ENCODE measurements at regions not wholly inside any gene's neighbourhood (a gene's known extent, or its start where the extent isn't known, plus 50 kb on each side); places are given as distances from the start of the nearest gene placed in this dataset.
A peak's percentile ranks its signal among the peaks of the same experiment; 100 is the strongest.
"Not testable (repeated sequence)": the region's sequence is repeated elsewhere in the genome, so short reads cannot be mapped to it uniquely, and the experiment has no call there.

GRCh38 chr1:53395671-53396215 is 63.5 kb upstream of the DMRTB1 start:
- DNase-seq (ENCODE audit: extremely low spot score, unreplicated experiment) = no peak
- Mint-ChIP-seq H3K4me3 (no peak overlapping the region), H3K27ac (peak overlapping the region; percentile 5), H3K9me3 (no peaks in the 10 kb centered on the region), H3K4me1 (ENCODE audit: unreplicated experiment) (peaks cover 34% of the 10 kb centered on the region), H3K36me3 (no peaks in the 10 kb centered on the region), H3K27me3 (peaks cover 13% of the 10 kb centered on the region)
- no peak for TF ChIP-seq CTCF (conservative IDR thresholded peaks at IDR 0.05)

DNA sequence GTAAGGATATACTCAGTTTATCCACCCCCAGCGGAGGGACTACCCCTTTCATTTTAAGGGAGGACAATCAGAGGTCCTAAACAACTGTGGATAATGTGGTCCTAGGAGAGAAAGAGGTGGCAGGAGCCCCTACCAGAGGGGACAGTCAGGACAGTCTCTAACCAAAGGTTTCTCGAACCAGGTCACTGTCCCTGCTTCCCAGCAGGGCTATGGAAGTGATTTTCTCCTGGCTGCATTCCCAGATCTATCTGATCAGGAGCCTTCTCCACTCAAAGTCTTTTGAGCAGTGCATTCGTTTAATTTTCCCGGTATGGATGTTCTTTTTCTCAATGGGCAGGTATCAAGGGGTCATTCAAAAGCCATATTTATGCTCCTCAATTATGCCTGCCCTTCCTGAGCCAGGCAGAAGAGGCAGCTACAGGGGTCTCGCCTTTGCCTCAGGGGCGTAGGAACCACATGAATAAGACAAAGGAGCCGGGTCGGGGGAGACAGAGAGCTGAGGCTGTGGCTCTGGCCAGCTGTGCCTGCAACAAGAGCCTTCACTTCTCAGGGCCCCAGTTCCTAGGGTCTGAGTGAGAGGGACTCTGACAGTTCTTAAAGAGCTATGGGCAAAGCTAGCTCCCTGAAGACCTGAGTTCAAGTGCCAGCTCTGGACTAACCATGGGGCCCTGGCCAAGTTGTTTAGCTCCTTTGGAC is 62.5 kb upstream of the DMRTB1 start:
- H3K27ac Mint-ChIP-seq = no peak overlapping the region
- H3K4me1 Mint-ChIP-seq (ENCODE audit: unreplicated experiment) = peaks cover 39% of the 10 kb centered on the region
- no peaks in the 10 kb centered on the region for H3K9me3 Mint-ChIP-seq
- H3K27me3 Mint-ChIP-seq = peaks cover 18% of the 10 kb centered on the region
- no peak for TF ChIP-seq CTCF (conservative IDR thresholded peaks at IDR 0.05)
- DNase-seq (ENCODE audit: extremely low spot score, unreplicated experiment) = no peak
- H3K36me3 Mint-ChIP-seq = no peaks in the 10 kb centered on the region
- H3K4me3 Mint-ChIP-seq = no peak overlapping the region

- H3K9me3 Mint-ChIP-seq = no peaks in the 10 kb centered on the region
- peaks cover 38% of the 10 kb centered on the region for H3K4me1 Mint-ChIP-seq (ENCODE audit: unreplicated experiment)
- H3K27ac Mint-ChIP-seq = no peak overlapping the region
- peak; percentile 37 for DNase-seq (ENCODE audit: extremely low spot score, unreplicated experiment)
- H3K27me3 Mint-ChIP-seq = peaks cover 21% of the 10 kb centered on the region
- no peak for TF ChIP-seq CTCF (conservative IDR thresholded peaks at IDR 0.05)
- no peak overlapping the region for H3K4me3 Mint-ChIP-seq
- no peaks in the 10 kb centered on the region for H3K36me3 Mint-ChIP-seq
These were observed 61.1 kb upstream of the DMRTB1 start for GRCh38 chr1:53398091-53398490.

GRCh38 chr1:53398576-53399365 is 60.4 kb upstream of the DMRTB1 start:
- Mint-ChIP-seq H3K9me3 (no peaks in the 10 kb centered on the region), H3K4me3 (no peak overlapping the region), H3K4me1 (ENCODE audit: unreplicated experiment) (peaks cover 34% of the 10 kb centered on the region), H3K27me3 (peaks cover 21% of the 10 kb centered on the region), H3K27ac (no peak overlapping the region), H3K36me3 (no peaks in the 10 kb centered on the region)
- TF ChIP-seq CTCF (conservative IDR thresholded peaks at IDR 0.05) = no peak
- DNase-seq (ENCODE audit: extremely low spot score, unreplicated experiment) = peak; percentile 39

DNA sequence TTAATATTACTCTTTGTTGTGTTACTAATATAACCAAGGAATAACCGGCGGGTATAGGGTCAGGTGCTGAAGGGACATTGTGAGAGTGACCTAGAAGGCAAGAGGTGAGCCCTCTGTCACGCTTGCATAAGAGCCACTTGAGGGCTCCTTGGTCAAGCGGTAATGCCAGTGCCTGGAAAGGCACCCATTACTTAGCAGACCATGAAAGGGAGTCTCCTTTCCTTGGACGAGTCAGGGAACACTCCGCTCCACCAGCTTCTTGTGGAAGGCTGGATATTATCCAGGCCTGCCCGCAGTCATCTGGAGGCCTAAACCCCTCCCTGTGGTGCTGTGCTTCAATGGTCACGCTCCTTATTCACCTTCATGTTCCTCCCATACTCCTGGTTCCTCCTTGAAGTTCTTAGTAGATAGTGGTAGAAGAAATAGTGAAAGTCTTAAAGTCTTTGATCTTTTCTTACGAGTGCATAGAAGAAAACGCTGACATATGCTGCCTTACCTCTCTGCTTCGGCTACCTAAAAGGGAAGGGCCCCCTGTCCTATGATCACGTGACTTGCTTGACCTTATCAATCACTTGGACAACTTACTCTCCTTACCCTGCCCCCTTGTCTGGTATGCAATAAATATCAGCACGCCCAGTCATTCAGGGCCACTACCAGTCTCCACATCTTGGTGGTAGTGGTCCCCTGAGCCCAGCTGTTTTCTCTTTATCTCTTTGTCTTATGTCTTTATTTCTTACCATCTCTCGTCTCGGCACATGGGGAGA is 59.6 kb upstream of the DMRTB1 start:
- Mint-ChIP-seq H3K27ac (peak overlapping the region; percentile 50), H3K27me3 (peaks cover 26% of the 10 kb centered on the region), H3K4me1 (ENCODE audit: unreplicated experiment) (peaks cover 34% of the 10 kb centered on the region)
- DNase-seq (ENCODE audit: extremely low spot score, unreplicated experiment) = peak; percentile 37
- H3K9me3 Mint-ChIP-seq, H3K4me3 Mint-ChIP-seq, H3K36me3 Mint-ChIP-seq: not testable (repeated sequence)

All from type B pancreatic cell (in vitro differentiated cells).